ENCODE measurements at regions not wholly inside any gene's neighbourhood (a gene's known extent, or its start where the extent isn't known, plus 50 kb on each side); places are given as distances from the start of the nearest gene placed in this dataset.

DNA sequence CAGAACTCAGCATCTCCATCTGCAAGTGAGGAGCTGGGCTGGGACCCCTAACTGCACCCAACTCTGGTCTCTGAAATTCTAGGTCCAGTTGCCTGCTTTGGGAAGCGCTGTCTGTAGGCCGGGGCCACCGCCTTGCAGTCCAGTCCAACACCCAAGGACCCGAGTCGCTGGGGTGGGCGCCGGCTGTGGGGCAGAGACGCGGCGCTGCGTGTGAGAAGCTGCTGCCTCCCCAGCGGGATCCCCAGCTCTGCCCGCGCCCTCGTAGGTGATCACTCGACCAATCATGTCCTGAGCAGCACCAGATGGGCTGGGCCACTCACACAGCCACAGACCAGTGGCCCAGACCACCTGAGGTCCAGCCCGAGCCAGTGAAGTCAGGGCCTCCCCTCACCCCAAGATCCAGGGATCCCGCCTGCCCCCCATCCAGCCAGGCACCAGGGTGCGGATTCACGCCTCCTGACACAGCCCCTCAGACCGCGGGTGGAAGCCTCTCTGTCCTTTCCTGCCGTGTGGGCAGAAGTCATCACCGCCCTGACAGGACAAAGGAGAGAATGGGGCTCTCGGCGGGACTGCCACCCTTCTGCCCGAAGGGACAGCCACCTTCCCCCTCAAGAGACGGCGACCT lies 67.4 kb upstream of the ADGRA1 start:
- Mint-ChIP-seq H3K9me3 (no peaks in the 10 kb centered on the region), H3K4me1 (no peaks in the 10 kb centered on the region), H3K4me3 (no peak overlapping the region), H3K27ac (no peak overlapping the region), H3K36me3 (no peaks in the 10 kb centered on the region), H3K27me3 (peaks cover 0 to 6% (median 2%) of the 10 kb centered on the region in 5 donors)
- Histone ChIP-seq H3K36me3 (ENCODE audit: control insufficient read depth in 2 of 3, insufficient read depth in 3 of 3, low read length in 3 of 3) (no peaks in the 10 kb centered on the region), H3K27ac (ENCODE audit: low read depth, low read length) (no peak overlapping the region), H3K4me3 (ENCODE audit: low read length) (no peak overlapping the region), H3K9me3 (ENCODE audit: control insufficient read depth in 2 of 3, low read length in 3 of 3) (no peaks in the 10 kb centered on the region), H3K4me1 (ENCODE audit: control insufficient read depth in 2 of 2, insufficient read depth in 2 of 2, low read length in 2 of 2) (no peaks in the 10 kb centered on the region), H3K27me3 (ENCODE audit: control insufficient read depth in 2 of 2, insufficient read depth in 2 of 2, low read length in 2 of 2) (no peaks in the 10 kb centered on the region)
- ATAC-seq, result no peak
- POLR2A ChIA-PET, result no interaction called here
- CTCF ChIA-PET, result no interaction called here
- no peak for DNase-seq
- intact Hi-C loops (cut with micrococcal nuclease), result no loop called here

- ChIA-PET CTCF (no interaction called here), POLR2A (no interaction called here)
- no peak overlapping the region for H3K4me3 ChIP-seq (ENCODE audit: low read length)
- no peaks in the 10 kb centered on the region for H3K9me3 ChIP-seq (ENCODE audit: control insufficient read depth in 2 of 3, low read length in 3 of 3)
- no peaks in the 10 kb centered on the region for H3K27me3 ChIP-seq (ENCODE audit: control insufficient read depth in 2 of 2, insufficient read depth in 2 of 2, low read length in 2 of 2)
- Mint-ChIP-seq H3K27ac (no peak overlapping the region), H3K9me3 (no peaks in the 10 kb centered on the region), H3K36me3 (no peaks in the 10 kb centered on the region), H3K4me1 (no peaks in the 10 kb centered on the region), H3K27me3 (peaks cover 0 to 4% (median 0%) of the 10 kb centered on the region in 5 donors), H3K4me3 (no peak overlapping the region)
- no peak overlapping the region for H3K27ac ChIP-seq (ENCODE audit: low read depth, low read length)
- intact Hi-C loops (cut with micrococcal nuclease), result no loop called here
- H3K4me1 ChIP-seq (ENCODE audit: control insufficient read depth in 2 of 2, insufficient read depth in 2 of 2, low read length in 2 of 2), result no peaks in the 10 kb centered on the region
- DNase-seq (no peak), ATAC-seq (no peak)
- no peaks in the 10 kb centered on the region for H3K36me3 ChIP-seq (ENCODE audit: control insufficient read depth in 2 of 3, insufficient read depth in 3 of 3, low read length in 3 of 3)
Observed at GRCh38 chr10:133019651-133020050, 68.1 kb upstream of the ADGRA1 start.

- DNase-seq (no peak), ATAC-seq (no peak)
- CTCF ChIA-PET, result no interaction called here
- H3K27me3 Mint-ChIP-seq, result peaks cover 0 to 4% (median 0%) of the 10 kb centered on the region in 5 donors
- Histone ChIP-seq H3K4me3 (ENCODE audit: low read length) (no peak overlapping the region), H3K4me1 (ENCODE audit: control insufficient read depth in 2 of 2, insufficient read depth in 2 of 2, low read length in 2 of 2) (no peaks in the 10 kb centered on the region), H3K27me3 (ENCODE audit: control insufficient read depth in 2 of 2, insufficient read depth in 2 of 2, low read length in 2 of 2) (no peaks in the 10 kb centered on the region), H3K36me3 (ENCODE audit: control insufficient read depth in 2 of 3, insufficient read depth in 3 of 3, low read length in 3 of 3) (no peaks in the 10 kb centered on the region), H3K9me3 (ENCODE audit: control insufficient read depth in 2 of 3, low read length in 3 of 3) (no peaks in the 10 kb centered on the region), H3K27ac (ENCODE audit: low read depth, low read length) (no peak overlapping the region)
- intact Hi-C loops (cut with micrococcal nuclease), result no loop called here
- POLR2A ChIA-PET, result no interaction called here
- H3K4me3 Mint-ChIP-seq, result no peak overlapping the region
- H3K4me1 Mint-ChIP-seq, result no peaks in the 10 kb centered on the region
- H3K27ac Mint-ChIP-seq, result no peak overlapping the region
- no peaks in the 10 kb centered on the region for H3K9me3 Mint-ChIP-seq
- no peaks in the 10 kb centered on the region for H3K36me3 Mint-ChIP-seq
Observed at GRCh38 chr10:133019191-133019590, 68.5 kb upstream of the ADGRA1 start.

DNA sequence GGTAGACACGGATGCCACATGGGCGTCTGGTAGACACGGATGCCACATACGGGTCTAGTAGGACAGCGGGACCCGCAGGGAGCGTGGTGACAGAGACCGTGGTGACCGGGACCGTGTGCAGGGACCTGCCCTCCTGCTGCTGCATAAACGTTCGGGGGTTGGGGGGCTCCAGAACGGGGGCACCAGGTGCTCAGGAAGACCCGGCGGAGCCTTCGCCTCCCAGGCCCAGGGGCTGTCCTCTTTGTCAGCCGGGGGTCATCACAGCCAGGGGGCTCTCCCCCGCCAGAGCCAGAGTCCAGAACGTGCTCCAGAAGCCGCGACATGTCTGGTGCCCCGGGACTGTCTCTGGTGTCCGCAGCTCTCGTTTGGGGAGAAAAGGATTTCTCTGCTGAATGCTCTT lies 69.2 kb upstream of the ADGRA1 start:
- H3K36me3 Mint-ChIP-seq, result peaks cover 0 to under 1% (median 0%) of the 10 kb centered on the region in 5 donors
- intact Hi-C loops (cut with micrococcal nuclease), result no loop called here
- Histone ChIP-seq H3K27ac (ENCODE audit: low read depth, low read length) (no peak overlapping the region), H3K36me3 (ENCODE audit: control insufficient read depth in 2 of 3, insufficient read depth in 3 of 3, low read length in 3 of 3) (no peaks in the 10 kb centered on the region), H3K9me3 (ENCODE audit: control insufficient read depth in 2 of 3, low read length in 3 of 3) (no peaks in the 10 kb centered on the region), H3K27me3 (ENCODE audit: control insufficient read depth in 2 of 2, insufficient read depth in 2 of 2, low read length in 2 of 2) (no peaks in the 10 kb centered on the region), H3K4me1 (ENCODE audit: control insufficient read depth in 2 of 2, insufficient read depth in 2 of 2, low read length in 2 of 2) (no peaks in the 10 kb centered on the region), H3K4me3 (ENCODE audit: low read length) (no peak overlapping the region)
- ChIA-PET POLR2A (no interaction called here), CTCF (no interaction called here)
- DNase-seq (no peak), ATAC-seq (no peak)
- H3K4me3 Mint-ChIP-seq, result no peak overlapping the region
- H3K27ac Mint-ChIP-seq, result no peak overlapping the region
- H3K9me3 Mint-ChIP-seq, result no peaks in the 10 kb centered on the region
- H3K27me3 Mint-ChIP-seq, result peaks cover 0 to 4% (median 0%) of the 10 kb centered on the region in 5 donors
- no peaks in the 10 kb centered on the region for H3K4me1 Mint-ChIP-seq

DNA sequence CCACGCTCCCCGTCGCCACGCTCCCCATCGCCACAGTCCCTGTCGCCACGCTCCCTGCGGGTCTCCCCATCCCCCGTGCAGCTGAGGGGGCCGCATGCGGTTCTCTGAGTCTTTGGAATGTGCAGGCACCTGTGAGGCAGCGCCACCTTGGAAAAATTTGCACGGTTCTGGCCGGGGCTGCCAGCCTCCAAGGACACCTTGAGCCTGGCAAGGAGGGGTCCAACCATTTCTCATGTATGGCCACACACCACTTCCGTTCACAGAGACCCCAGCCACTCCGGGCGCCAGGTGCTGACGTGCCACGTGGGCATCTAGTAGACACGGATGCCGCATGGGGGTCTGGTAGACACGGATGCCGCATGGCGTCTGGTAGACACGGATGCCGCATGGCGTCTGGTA lies 70.5 kb upstream of the ADGRA1 start:
- no peaks in the 10 kb centered on the region for H3K9me3 ChIP-seq (ENCODE audit: control insufficient read depth in 2 of 3, low read length in 3 of 3)
- no peaks in the 10 kb centered on the region for H3K36me3 ChIP-seq (ENCODE audit: control insufficient read depth in 2 of 3, insufficient read depth in 3 of 3, low read length in 3 of 3)
- no peaks in the 10 kb centered on the region for H3K4me1 ChIP-seq (ENCODE audit: control insufficient read depth in 2 of 2, insufficient read depth in 2 of 2, low read length in 2 of 2)
- H3K27me3 ChIP-seq (ENCODE audit: control insufficient read depth in 2 of 2, insufficient read depth in 2 of 2, low read length in 2 of 2), result no peaks in the 10 kb centered on the region
- H3K27ac Mint-ChIP-seq, result no peak overlapping the region
- peaks cover 0 to 6% (median 4%) of the 10 kb centered on the region in 5 donors for H3K27me3 Mint-ChIP-seq
- intact Hi-C loops (cut with micrococcal nuclease), result no loop called here
- DNase-seq (no peak), ATAC-seq (no peak)
- H3K9me3 Mint-ChIP-seq, result peaks cover 0 to 1% (median 0%) of the 10 kb centered on the region in 11 donors
- POLR2A ChIA-PET, result no interaction called here
- peaks cover 0 to 2% (median 0%) of the 10 kb centered on the region in 7 donors for H3K4me1 Mint-ChIP-seq
- H3K36me3 Mint-ChIP-seq, result peaks cover 0 to 4% (median 0%) of the 10 kb centered on the region in 5 donors
- CTCF ChIA-PET, result no interaction called here
- H3K27ac ChIP-seq (ENCODE audit: low read depth, low read length), result no peak overlapping the region
- no peak overlapping the region for H3K4me3 Mint-ChIP-seq
- H3K4me3 ChIP-seq (ENCODE audit: low read length), result no peak overlapping the region

- no peaks in the 10 kb centered on the region for H3K36me3 ChIP-seq (ENCODE audit: control insufficient read depth in 2 of 3, insufficient read depth in 3 of 3, low read length in 3 of 3)
- ChIA-PET POLR2A (no interaction called here), CTCF (no interaction called here)
- intact Hi-C loops (cut with micrococcal nuclease), result no loop called here
- H3K27ac ChIP-seq (ENCODE audit: low read depth, low read length), result no peak overlapping the region
- DNase-seq (no peak), ATAC-seq (no peak)
- Mint-ChIP-seq H3K36me3 (peaks cover 0 to 4% (median 0%) of the 10 kb centered on the region in 5 donors), H3K27me3 (peaks cover 0 to 6% (median 4%) of the 10 kb centered on the region in 5 donors), H3K27ac (no peak overlapping the region), H3K4me3 (no peak overlapping the region), H3K4me1 (peaks cover 0 to 2% (median 0%) of the 10 kb centered on the region in 7 donors), H3K9me3 (peaks cover 0 to 1% (median 0%) of the 10 kb centered on the region in 11 donors)
- no peaks in the 10 kb centered on the region for H3K4me1 ChIP-seq (ENCODE audit: control insufficient read depth in 2 of 2, insufficient read depth in 2 of 2, low read length in 2 of 2)
- H3K4me3 ChIP-seq (ENCODE audit: low read length), result no peak overlapping the region
- no peaks in the 10 kb centered on the region for H3K9me3 ChIP-seq (ENCODE audit: control insufficient read depth in 2 of 3, low read length in 3 of 3)
- no peaks in the 10 kb centered on the region for H3K27me3 ChIP-seq (ENCODE audit: control insufficient read depth in 2 of 2, insufficient read depth in 2 of 2, low read length in 2 of 2)
Observed at GRCh38 chr10:133016493-133017202, 71.1 kb upstream of the ADGRA1 start.

All from naive thymus-derived CD4-positive, alpha-beta T cell (primary cell).